Lung (tissue), 11 donors: ENCODE measurements at regions not wholly inside any gene's neighbourhood (a gene's known extent, or its start where the extent isn't known, plus 50 kb on each side); places are given as distances from the start of the nearest gene placed in this dataset.

Source experiments
- ATAC-seq: fragments of 200-7000 bp; cut with Tn5 transposase; one replicate; pipeline ENCODE4 v1.9.1; 2020; ENCODE audit warnings: moderate number of reproducible peaks; ENCODE audit not compliant: insufficient read depth, low FRiP score
- DNase-seq, 3 donors: peaks; one replicate each; pipeline ENCODE4 v3.0.0-alpha.2; 2013 to 2017
- H3K27ac ChIP-seq, 2 donors: one replicate each; pipeline ENCODE4 v1.5.1; 2013; ENCODE audit warnings: mild to moderate bottlenecking in 2 of 2, moderate library complexity in 2 of 2, control low read depth in 1 of 2, inconsistent platforms in 1 of 2, low read depth in 1 of 2, low read length in 1 of 2
- H3K27me3 ChIP-seq, 3 donors: one replicate each; pipeline ENCODE4 v1.5.1; 2013; ENCODE audit warnings: low read length in 2 of 3; ENCODE audit not compliant: control insufficient read depth in 3 of 3, insufficient read depth in 3 of 3
- H3K36me3 ChIP-seq, 4 donors: one replicate each; pipeline ENCODE4 v1.5.1; 2013; ENCODE audit warnings: low read length in 4 of 4, mild to moderate bottlenecking in 1 of 4, moderate library complexity in 1 of 4; ENCODE audit not compliant: control insufficient read depth in 4 of 4, insufficient read depth in 4 of 4
- H3K4me1 ChIP-seq, 5 donors: one replicate each; pipeline ENCODE4 v1.5.1; 2013; ENCODE audit warnings: low read length in 5 of 5, mild to moderate bottlenecking in 2 of 5, moderate library complexity in 1 of 5; ENCODE audit not compliant: control insufficient read depth in 5 of 5, insufficient read depth in 5 of 5
- H3K4me3 ChIP-seq: one replicate; pipeline ENCODE4 v1.5.1; 2013; ENCODE audit warnings: mild to moderate bottlenecking, control low read depth, moderate library complexity
- H3K9ac ChIP-seq, 2 donors: one replicate each; pipeline ENCODE4 v1.5.1; 2013; ENCODE audit warnings: low read length in 2 of 2, control low read depth in 1 of 2; ENCODE audit not compliant: insufficient read depth in 1 of 2
- H3K9me3 ChIP-seq, 4 donors: one replicate each; pipeline ENCODE4 v1.5.1; 2013; ENCODE audit warnings: low read length in 3 of 4, mild to moderate bottlenecking in 1 of 4, moderate library complexity in 1 of 4; ENCODE audit not compliant: control insufficient read depth in 4 of 4, insufficient read depth in 3 of 4
- CTCF ChIP-seq: IDR thresholded peaks from 2 replicates; pipeline ENCODE4 v1.5.1; 2012; ENCODE audit warnings: mild to moderate bottlenecking; ENCODE audit errors: control extremely low read depth, extremely low read depth
- WGBS, 2 donors: extraction: QIAGEN DNeasy Blood & Tissue Kit; methylation state at CpG; one replicate each; pipeline ENCODE4 v1.1.7; 2013; 5-methylcytosine and 5-hydroxymethylcytosine counted together
- donor health status: control.
- donor health status: control.
- donor health status: Bipolar disorder and iron deficiency.
- donor health status: healthy.
- donor health status: DM: yes; HTN: yes; CAD: no.

GRCh38 chr16:47949276-47949675, 206.5 kb downstream of the ABCC12 start:
- ATAC-seq, result no peak
- Histone ChIP-seq H3K4me3 (no peak overlapping the region), H3K27me3 (no peaks in the 10 kb centered on the region), H3K9ac (no peak overlapping the region), H3K36me3 (no peaks in the 10 kb centered on the region), H3K27ac (no peak overlapping the region), H3K9me3 (no peaks in the 10 kb centered on the region), H3K4me1 (no peaks in the 10 kb centered on the region)
- no peak for DNase-seq
- TF ChIP-seq CTCF, result no peak
- WGBS, 2 donors, result 78 to 87% methylated on average over 10 of the region's 10 CpGs

GRCh38 chr16:47947723-47948122, 208.1 kb downstream of the ABCC12 start:
- no peak for TF ChIP-seq CTCF
- H3K27me3 ChIP-seq, result no peaks in the 10 kb centered on the region
- WGBS, 2 donors, result 64 to 82% methylated on average over 3 of the region's 3 CpGs
- H3K9me3 ChIP-seq, result no peaks in the 10 kb centered on the region
- no peaks in the 10 kb centered on the region for H3K4me1 ChIP-seq
- H3K4me3 ChIP-seq, result no peak overlapping the region
- H3K9ac ChIP-seq, result no peak overlapping the region
- H3K36me3 ChIP-seq, result no peaks in the 10 kb centered on the region
- no peak overlapping the region for H3K27ac ChIP-seq
- ATAC-seq (no peak), DNase-seq (no peak)

GRCh38 chr16:47946092-47946491, 209.7 kb downstream of the ABCC12 start:
- H3K27me3 ChIP-seq, result no peaks in the 10 kb centered on the region
- H3K4me3 ChIP-seq, result no peak overlapping the region
- no peaks in the 10 kb centered on the region for H3K36me3 ChIP-seq
- 86 to 87% methylated on average over 13 of the region's 13 CpGs for WGBS, 2 donors
- DNase-seq (no peak), ATAC-seq (no peak)
- H3K9me3 ChIP-seq, result no peaks in the 10 kb centered on the region
- H3K27ac ChIP-seq, result no peak overlapping the region
- H3K4me1 ChIP-seq, result no peaks in the 10 kb centered on the region
- H3K9ac ChIP-seq, result no peak overlapping the region
- TF ChIP-seq CTCF, result no peak

- Histone ChIP-seq H3K27ac (no peak overlapping the region), H3K27me3 (no peaks in the 10 kb centered on the region), H3K9me3 (no peaks in the 10 kb centered on the region), H3K4me3 (no peak overlapping the region), H3K36me3 (no peaks in the 10 kb centered on the region), H3K9ac (no peak overlapping the region), H3K4me1 (no peaks in the 10 kb centered on the region)
- 86% methylated on average over 10 of the region's 10 CpGs for WGBS, 2 donors
- TF ChIP-seq CTCF, result no peak
- DNase-seq (no peak), ATAC-seq (no peak)
Measured at GRCh38 chr16:47944589-47944988, 211.2 kb downstream of the ABCC12 start.
